WTC11 (cell line): ENCODE measurements at regions not wholly inside any gene's neighbourhood (a gene's known extent, or its start where the extent isn't known, plus 50 kb on each side); places are given as distances from the start of the nearest gene placed in this dataset.

Source experiments
- ATAC-seq: fragments of 200-7000 bp; cut with Tn5 transposase; 2 replicates; pipeline ENCODE4 v1.10.0; 2021; ENCODE audit warnings: mild to moderate bottlenecking, moderate library complexity
- CTCF ChIA-PET: fragments of 300-600 bp; sonication (Branson Sonifier 250); formaldehyde crosslinking; loops from one replicate; lab custom pipeline; 2021; ENCODE audit warnings: antibody characterized with exemption; lab: Charles Lee
- POLR2A ChIA-PET: fragments of 350-600 bp; sonication (Branson Sonifier 250); formaldehyde crosslinking; loops from one replicate; lab custom pipeline; 2021; ENCODE audit warnings: antibody characterized with exemption; lab: Charles Lee
- DNase-seq: peaks from one replicate; pipeline ENCODE4 v3.0.0; 2021; ENCODE audit warnings: low spot score
- H3K27ac Mint-ChIP-seq: 2 replicates; pipeline ENCODE4 v1.8.0; 2021; ENCODE audit warnings: mixed read lengths
- H3K27me3 Mint-ChIP-seq: 2 replicates; pipeline ENCODE4 v1.8.0; 2021; ENCODE audit warnings: low read depth, mild to moderate bottlenecking, moderate library complexity, mixed read lengths
- H3K36me3 Mint-ChIP-seq: 2 replicates; pipeline ENCODE4 v1.8.0; 2021; ENCODE audit warnings: mixed read lengths
- H3K4me1 Mint-ChIP-seq: 2 replicates; pipeline ENCODE4 v1.8.0; 2022; ENCODE audit warnings: mixed read lengths
- H3K4me3 Mint-ChIP-seq: 2 replicates; pipeline ENCODE4 v1.8.0; 2021; ENCODE audit warnings: mild to moderate bottlenecking, moderate library complexity, mixed read lengths
- H3K9me3 Mint-ChIP-seq: 2 replicates; pipeline ENCODE4 v1.8.0; 2021; ENCODE audit warnings: mixed read lengths
- CBFB ChIP-seq: sonication (generic); formaldehyde crosslinking; IDR thresholded peaks from 2 replicates; pipeline ENCODE4 v1.8.1; 2022; ENCODE audit warnings: mild to moderate bottlenecking, low read depth, missing genetic modification reagents
- EMX1 ChIP-seq: fragments of 250-450 bp; sonication (Bioruptor Pico); IDR thresholded peaks from 2 replicates; pipeline ENCODE4 v1.8.0; 2021; ENCODE audit warnings: mild to moderate bottlenecking
- GTF2I ChIP-seq: fragments of 250-450 bp; sonication (Bioruptor Pico); conservative IDR thresholded peaks from 2 replicates; pipeline ENCODE4 v1.4.0; 2021; ENCODE audit warnings: mild to moderate bottlenecking
- IRF2 ChIP-seq: sonication (generic); formaldehyde crosslinking; IDR thresholded peaks from 2 replicates; pipeline ENCODE4 v1.8.0; 2022; ENCODE audit warnings: low read depth, missing genetic modification reagents, borderline replicate concordance
- MYBL2 ChIP-seq: sonication (generic); formaldehyde crosslinking; IDR thresholded peaks from 2 replicates; pipeline ENCODE4 v1.8.1; 2023; ENCODE audit warnings: mild to moderate bottlenecking, moderate library complexity, missing genetic modification reagents
- NR3C1 ChIP-seq: sonication (generic); formaldehyde crosslinking; conservative IDR thresholded peaks from 2 replicates; pipeline ENCODE4 v1.8.1; 2023; ENCODE audit warnings: low read depth, mild to moderate bottlenecking, missing genetic modification reagents
- SMAD4 ChIP-seq: sonication (generic); formaldehyde crosslinking; IDR thresholded peaks from 2 replicates; pipeline ENCODE4 v1.8.0; 2022; ENCODE audit warnings: mild to moderate bottlenecking, missing genetic modification reagents
- ZBTB21 ChIP-seq: sonication (generic); formaldehyde crosslinking; IDR thresholded peaks from 2 replicates; pipeline ENCODE4 v1.8.1; 2023; ENCODE audit warnings: mild to moderate bottlenecking, missing genetic modification reagents, borderline replicate concordance
- ZNF416 ChIP-seq: fragments of 250-450 bp; sonication (Bioruptor Pico); IDR thresholded peaks from 2 replicates; pipeline ENCODE4 v1.9.0; 2021; ENCODE audit warnings: mild to moderate bottlenecking, inconsistent platforms
- TF ChIP-seq, protein P1 (sequence below): sonication (generic); formaldehyde crosslinking; IDR thresholded peaks from 2 replicates; pipeline ENCODE4 v1.8.0; 2022; ENCODE audit warnings: mild to moderate bottlenecking, missing genetic modification reagents
- TF ChIP-seq, protein P2 (sequence below): fragments of 250-450 bp; sonication (Bioruptor Pico); IDR thresholded peaks from 2 replicates; pipeline ENCODE4 v1.9.0; 2021; ENCODE audit warnings: mild to moderate bottlenecking
- TF ChIP-seq, protein P3 (sequence below): sonication (generic); formaldehyde crosslinking; conservative IDR thresholded peaks from 2 replicates; pipeline ENCODE4 v1.8.1; 2023; ENCODE audit warnings: mild to moderate bottlenecking, low read depth, missing genetic modification reagents, moderate library complexity
- TF ChIP-seq, protein P4 (sequence below): sonication (generic); formaldehyde crosslinking; IDR thresholded peaks from 2 replicates; pipeline ENCODE4 v1.8.0; 2023; ENCODE audit warnings: missing genetic modification reagents
- TF ChIP-seq, protein P5 (sequence below): fragments of 250-450 bp; sonication (Bioruptor Pico); IDR thresholded peaks from 2 replicates; pipeline ENCODE4 v1.9.0; 2021; ENCODE audit warnings: mild to moderate bottlenecking, borderline replicate concordance
- TF ChIP-seq, protein P6 (sequence below): fragments of 250-450 bp; sonication (Bioruptor Pico); IDR thresholded peaks from 2 replicates; pipeline ENCODE4 v2.1.2; 2022; ENCODE audit warnings: mild to moderate bottlenecking, moderate library complexity

DNA sequence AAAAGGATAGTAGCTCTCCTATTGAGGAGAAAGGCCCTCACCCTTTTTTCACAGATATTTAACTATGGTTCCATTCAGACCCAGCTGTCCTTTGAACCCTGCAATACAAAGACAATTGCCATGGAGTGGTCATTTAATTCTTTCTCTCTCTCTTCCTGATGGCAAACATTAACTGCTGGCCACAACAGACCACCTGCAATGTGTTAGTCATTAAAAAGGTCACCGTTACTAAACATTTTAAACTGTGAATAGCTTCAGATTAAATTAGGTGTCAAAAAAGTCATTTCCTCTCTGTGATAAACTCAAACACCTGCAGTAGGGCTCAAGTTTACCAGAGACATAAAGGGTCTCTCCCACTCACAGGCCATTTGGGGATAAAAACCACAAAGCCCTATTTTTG, 697.2 kb downstream of the TOX3 start:
- POLR2A ChIA-PET = no interaction called here
- Mint-ChIP-seq H3K27ac (no peak overlapping the region), H3K4me1 (peaks cover 42% of the 10 kb centered on the region)

More for the DNA sequence above, 697.2 kb downstream of the TOX3 start:
- CTCF ChIA-PET = no interaction called here
- ATAC-seq = no peak
- no peaks in the 10 kb centered on the region for H3K9me3 Mint-ChIP-seq
- no peak for DNase-seq
- H3K27me3 Mint-ChIP-seq = no peaks in the 10 kb centered on the region
- H3K36me3 Mint-ChIP-seq = no peaks in the 10 kb centered on the region
- TF ChIP-seq MYBL2 (CRISPR knock-in tag) (no peak), ZBTB21 (CRISPR knock-in tag) (no peak), EMX1 (CRISPR knock-in tag) (no peak), NR3C1 (no peak), IRF2 (CRISPR knock-in tag) (no peak), CBFB (CRISPR knock-in tag) (no peak), GTF2I (no peak), SMAD4 (no peak), ZNF416 (CRISPR knock-in tag) (no peak)
- TF ChIP-seq, protein P1, sequence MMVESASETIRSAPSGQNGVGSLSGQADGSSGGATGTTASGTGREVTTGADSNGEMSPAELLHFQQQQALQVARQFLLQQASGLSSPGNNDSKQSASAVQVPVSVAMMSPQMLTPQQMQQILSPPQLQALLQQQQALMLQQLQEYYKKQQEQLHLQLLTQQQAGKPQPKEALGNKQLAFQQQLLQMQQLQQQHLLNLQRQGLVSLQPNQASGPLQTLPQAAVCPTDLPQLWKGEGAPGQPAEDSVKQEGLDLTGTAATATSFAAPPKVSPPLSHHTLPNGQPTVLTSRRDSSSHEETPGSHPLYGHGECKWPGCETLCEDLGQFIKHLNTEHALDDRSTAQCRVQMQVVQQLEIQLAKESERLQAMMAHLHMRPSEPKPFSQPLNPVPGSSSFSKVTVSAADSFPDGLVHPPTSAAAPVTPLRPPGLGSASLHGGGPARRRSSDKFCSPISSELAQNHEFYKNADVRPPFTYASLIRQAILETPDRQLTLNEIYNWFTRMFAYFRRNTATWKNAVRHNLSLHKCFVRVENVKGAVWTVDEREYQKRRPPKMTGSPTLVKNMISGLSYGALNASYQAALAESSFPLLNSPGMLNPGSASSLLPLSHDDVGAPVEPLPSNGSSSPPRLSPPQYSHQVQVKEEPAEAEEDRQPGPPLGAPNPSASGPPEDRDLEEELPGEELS = no peak
- TF ChIP-seq, protein P2, sequence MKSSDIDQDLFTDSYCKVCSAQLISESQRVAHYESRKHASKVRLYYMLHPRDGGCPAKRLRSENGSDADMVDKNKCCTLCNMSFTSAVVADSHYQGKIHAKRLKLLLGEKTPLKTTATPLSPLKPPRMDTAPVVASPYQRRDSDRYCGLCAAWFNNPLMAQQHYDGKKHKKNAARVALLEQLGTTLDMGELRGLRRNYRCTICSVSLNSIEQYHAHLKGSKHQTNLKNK (CRISPR knock-in tag) = no peak
- TF ChIP-seq, protein P3, sequence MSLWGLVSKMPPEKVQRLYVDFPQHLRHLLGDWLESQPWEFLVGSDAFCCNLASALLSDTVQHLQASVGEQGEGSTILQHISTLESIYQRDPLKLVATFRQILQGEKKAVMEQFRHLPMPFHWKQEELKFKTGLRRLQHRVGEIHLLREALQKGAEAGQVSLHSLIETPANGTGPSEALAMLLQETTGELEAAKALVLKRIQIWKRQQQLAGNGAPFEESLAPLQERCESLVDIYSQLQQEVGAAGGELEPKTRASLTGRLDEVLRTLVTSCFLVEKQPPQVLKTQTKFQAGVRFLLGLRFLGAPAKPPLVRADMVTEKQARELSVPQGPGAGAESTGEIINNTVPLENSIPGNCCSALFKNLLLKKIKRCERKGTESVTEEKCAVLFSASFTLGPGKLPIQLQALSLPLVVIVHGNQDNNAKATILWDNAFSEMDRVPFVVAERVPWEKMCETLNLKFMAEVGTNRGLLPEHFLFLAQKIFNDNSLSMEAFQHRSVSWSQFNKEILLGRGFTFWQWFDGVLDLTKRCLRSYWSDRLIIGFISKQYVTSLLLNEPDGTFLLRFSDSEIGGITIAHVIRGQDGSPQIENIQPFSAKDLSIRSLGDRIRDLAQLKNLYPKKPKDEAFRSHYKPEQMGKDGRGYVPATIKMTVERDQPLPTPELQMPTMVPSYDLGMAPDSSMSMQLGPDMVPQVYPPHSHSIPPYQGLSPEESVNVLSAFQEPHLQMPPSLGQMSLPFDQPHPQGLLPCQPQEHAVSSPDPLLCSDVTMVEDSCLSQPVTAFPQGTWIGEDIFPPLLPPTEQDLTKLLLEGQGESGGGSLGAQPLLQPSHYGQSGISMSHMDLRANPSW (CRISPR knock-in tag) = no peak
- TF ChIP-seq, protein P4, sequence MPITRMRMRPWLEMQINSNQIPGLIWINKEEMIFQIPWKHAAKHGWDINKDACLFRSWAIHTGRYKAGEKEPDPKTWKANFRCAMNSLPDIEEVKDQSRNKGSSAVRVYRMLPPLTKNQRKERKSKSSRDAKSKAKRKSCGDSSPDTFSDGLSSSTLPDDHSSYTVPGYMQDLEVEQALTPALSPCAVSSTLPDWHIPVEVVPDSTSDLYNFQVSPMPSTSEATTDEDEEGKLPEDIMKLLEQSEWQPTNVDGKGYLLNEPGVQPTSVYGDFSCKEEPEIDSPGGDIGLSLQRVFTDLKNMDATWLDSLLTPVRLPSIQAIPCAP (CRISPR knock-in tag) = no peak
- TF ChIP-seq, protein P5, sequence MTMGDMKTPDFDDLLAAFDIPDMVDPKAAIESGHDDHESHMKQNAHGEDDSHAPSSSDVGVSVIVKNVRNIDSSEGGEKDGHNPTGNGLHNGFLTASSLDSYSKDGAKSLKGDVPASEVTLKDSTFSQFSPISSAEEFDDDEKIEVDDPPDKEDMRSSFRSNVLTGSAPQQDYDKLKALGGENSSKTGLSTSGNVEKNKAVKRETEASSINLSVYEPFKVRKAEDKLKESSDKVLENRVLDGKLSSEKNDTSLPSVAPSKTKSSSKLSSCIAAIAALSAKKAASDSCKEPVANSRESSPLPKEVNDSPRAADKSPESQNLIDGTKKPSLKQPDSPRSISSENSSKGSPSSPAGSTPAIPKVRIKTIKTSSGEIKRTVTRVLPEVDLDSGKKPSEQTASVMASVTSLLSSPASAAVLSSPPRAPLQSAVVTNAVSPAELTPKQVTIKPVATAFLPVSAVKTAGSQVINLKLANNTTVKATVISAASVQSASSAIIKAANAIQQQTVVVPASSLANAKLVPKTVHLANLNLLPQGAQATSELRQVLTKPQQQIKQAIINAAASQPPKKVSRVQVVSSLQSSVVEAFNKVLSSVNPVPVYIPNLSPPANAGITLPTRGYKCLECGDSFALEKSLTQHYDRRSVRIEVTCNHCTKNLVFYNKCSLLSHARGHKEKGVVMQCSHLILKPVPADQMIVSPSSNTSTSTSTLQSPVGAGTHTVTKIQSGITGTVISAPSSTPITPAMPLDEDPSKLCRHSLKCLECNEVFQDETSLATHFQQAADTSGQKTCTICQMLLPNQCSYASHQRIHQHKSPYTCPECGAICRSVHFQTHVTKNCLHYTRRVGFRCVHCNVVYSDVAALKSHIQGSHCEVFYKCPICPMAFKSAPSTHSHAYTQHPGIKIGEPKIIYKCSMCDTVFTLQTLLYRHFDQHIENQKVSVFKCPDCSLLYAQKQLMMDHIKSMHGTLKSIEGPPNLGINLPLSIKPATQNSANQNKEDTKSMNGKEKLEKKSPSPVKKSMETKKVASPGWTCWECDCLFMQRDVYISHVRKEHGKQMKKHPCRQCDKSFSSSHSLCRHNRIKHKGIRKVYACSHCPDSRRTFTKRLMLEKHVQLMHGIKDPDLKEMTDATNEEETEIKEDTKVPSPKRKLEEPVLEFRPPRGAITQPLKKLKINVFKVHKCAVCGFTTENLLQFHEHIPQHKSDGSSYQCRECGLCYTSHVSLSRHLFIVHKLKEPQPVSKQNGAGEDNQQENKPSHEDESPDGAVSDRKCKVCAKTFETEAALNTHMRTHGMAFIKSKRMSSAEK (CRISPR knock-in tag) = no peak
- TF ChIP-seq, protein P6, sequence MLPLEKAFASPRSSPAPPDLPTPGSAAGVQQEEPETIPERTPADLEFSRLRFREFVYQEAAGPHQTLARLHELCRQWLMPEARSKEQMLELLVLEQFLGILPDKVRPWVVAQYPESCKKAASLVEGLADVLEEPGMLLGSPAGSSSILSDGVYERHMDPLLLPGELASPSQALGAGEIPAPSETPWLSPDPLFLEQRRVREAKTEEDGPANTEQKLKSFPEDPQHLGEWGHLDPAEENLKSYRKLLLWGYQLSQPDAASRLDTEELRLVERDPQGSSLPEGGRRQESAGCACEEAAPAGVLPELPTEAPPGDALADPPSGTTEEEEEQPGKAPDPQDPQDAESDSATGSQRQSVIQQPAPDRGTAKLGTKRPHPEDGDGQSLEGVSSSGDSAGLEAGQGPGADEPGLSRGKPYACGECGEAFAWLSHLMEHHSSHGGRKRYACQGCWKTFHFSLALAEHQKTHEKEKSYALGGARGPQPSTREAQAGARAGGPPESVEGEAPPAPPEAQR (CRISPR knock-in tag) = no peak
- TF ChIP-seq, all 79 proteins: peak for 0
- no peak overlapping the region for H3K4me3 Mint-ChIP-seq
